HS-5 (cell line): ENCODE measurements at regions not wholly inside any gene's neighbourhood (a gene's known extent, or its start where the extent isn't known, plus 50 kb on each side); places are given as distances from the start of the nearest gene placed in this dataset.
"Not testable (repeated sequence)": the region's sequence is repeated elsewhere in the genome, so short reads cannot be mapped to it uniquely, and the experiment has no call there.

ENCODE experiments used
- DNase-seq: peaks from one replicate; pipeline ENCODE4 v3.0.0-alpha.2; 2012; ENCODE audit warnings: low read depth

- DNase-seq = no peak
Measured at GRCh38 chr5:159786901-159787691, 129.2 kb upstream of the ADRA1B start.

- DNase-seq = no peak
Measured at GRCh38 chr5:159787837-159788236, 128.4 kb upstream of the ADRA1B start.

GRCh38 chr5:159788835-159789331, 127.4 kb upstream of the ADRA1B start:
- DNase-seq = no peak

- no peak for DNase-seq
Measured at GRCh38 chr5:159792180-159792579, 124.1 kb upstream of the ADRA1B start.

- no peak for DNase-seq
Measured at GRCh38 chr5:159797261-159797970, 118.9 kb upstream of the ADRA1B start.

- no peak for DNase-seq
Measured at GRCh38 chr5:159799701-159800100, 116.6 kb upstream of the ADRA1B start.

- no peak for DNase-seq
Measured at GRCh38 chr5:159800131-159800840, 116.0 kb upstream of the ADRA1B start.

- no peak for DNase-seq
Measured at GRCh38 chr5:159801303-159801702, 115.0 kb upstream of the ADRA1B start.

- DNase-seq = no peak
Measured at GRCh38 chr5:159802661-159803060, 113.6 kb upstream of the ADRA1B start.

- DNase-seq = no peak
Measured at GRCh38 chr5:159804121-159804520, 112.2 kb upstream of the ADRA1B start.

- no peak for DNase-seq
Measured at GRCh38 chr5:159805021-159805420, 111.3 kb upstream of the ADRA1B start.

GRCh38 chr5:159807135-159807534, 109.1 kb upstream of the ADRA1B start:
- DNase-seq = not testable (repeated sequence)

- DNase-seq = no peak
Measured at GRCh38 chr5:159807586-159807985, 108.7 kb upstream of the ADRA1B start.

- no peak for DNase-seq
Measured at GRCh38 chr5:159811712-159812111, 104.6 kb upstream of the ADRA1B start.

GRCh38 chr5:159812759-159813158, 103.5 kb upstream of the ADRA1B start:
- DNase-seq = not testable (repeated sequence)

- no peak for DNase-seq
Measured at GRCh38 chr5:159814222-159814621, 102.1 kb upstream of the ADRA1B start.

GRCh38 chr5:159814805-159815585, 101.3 kb upstream of the ADRA1B start:
- peak; percentile 10 for DNase-seq

GRCh38 chr5:159817262-159818029, 98.8 kb upstream of the ADRA1B start:
- no peak for DNase-seq

GRCh38 chr5:159819591-159820411, 96.5 kb upstream of the ADRA1B start:
- no peak for DNase-seq

- DNase-seq = no peak
Measured at GRCh38 chr5:159820692-159821091, 95.6 kb upstream of the ADRA1B start.
